GM19043 (cell line): ENCODE measurements at regions not wholly inside any gene's neighbourhood (a gene's known extent, or its start where the extent isn't known, plus 50 kb on each side); places are given as distances from the start of the nearest gene placed in this dataset.
"Not testable (repeated sequence)": the region's sequence is repeated elsewhere in the genome, so short reads cannot be mapped to it uniquely, and the experiment has no call there.

Source experiments
- ATAC-seq: cut with Tn5 transposase; IDR thresholded peaks from one replicate; pipeline ENCODE4 v1.9.1; 2021; ENCODE audit warnings: low read depth; ENCODE audit not compliant: unreplicated experiment

GRCh38 chr13:31514932-31515331, 224.4 kb upstream of the RXFP2 start:
- no peak for ATAC-seq

GRCh38 chr13:31515427-31515826, 223.9 kb upstream of the RXFP2 start:
- no peak for ATAC-seq

- ATAC-seq = no peak
Observed at GRCh38 chr13:31517599-31517998, 221.7 kb upstream of the RXFP2 start.

GRCh38 chr13:31518645-31519044, 220.7 kb upstream of the RXFP2 start:
- ATAC-seq = no peak

- no peak for ATAC-seq
Observed at GRCh38 chr13:31521435-31521834, 217.9 kb upstream of the RXFP2 start.

- no peak for ATAC-seq
Observed at GRCh38 chr13:31522396-31522795, 216.9 kb upstream of the RXFP2 start.

GRCh38 chr13:31528176-31528575, 211.2 kb upstream of the RXFP2 start:
- no peak for ATAC-seq

- no peak for ATAC-seq
Observed at GRCh38 chr13:31528758-31529157, 210.6 kb upstream of the RXFP2 start.

- ATAC-seq = no peak
Observed at GRCh38 chr13:31530922-31531321, 208.4 kb upstream of the RXFP2 start.

- ATAC-seq = no peak
Observed at GRCh38 chr13:31537052-31537451, 202.3 kb upstream of the RXFP2 start.

- no peak for ATAC-seq
Observed at GRCh38 chr13:31538067-31539042, 201.0 kb upstream of the RXFP2 start.

GRCh38 chr13:31540281-31540680, 199.0 kb upstream of the RXFP2 start:
- ATAC-seq = no peak

GRCh38 chr13:31543190-31543589, 196.1 kb upstream of the RXFP2 start:
- ATAC-seq = no peak

- no peak for ATAC-seq
Observed at GRCh38 chr13:31545616-31546015, 193.7 kb upstream of the RXFP2 start.

GRCh38 chr13:31556376-31556775, 182.9 kb upstream of the RXFP2 start:
- no peak for ATAC-seq

- ATAC-seq = not testable (repeated sequence)
Observed at GRCh38 chr13:31584221-31584620, 155.1 kb upstream of the RXFP2 start.

GRCh38 chr13:31587698-31588266, 151.5 kb upstream of the RXFP2 start:
- ATAC-seq = no peak

GRCh38 chr13:31588316-31588715, 151.0 kb upstream of the RXFP2 start:
- no peak for ATAC-seq

GRCh38 chr13:31588893-31589292, 150.4 kb upstream of the RXFP2 start:
- ATAC-seq = no peak

GRCh38 chr13:31591642-31592233, 147.6 kb upstream of the RXFP2 start:
- ATAC-seq = no peak

- no peak for ATAC-seq
Observed at GRCh38 chr13:31594056-31594455, 145.3 kb upstream of the RXFP2 start.

GRCh38 chr13:31595563-31595962, 143.8 kb upstream of the RXFP2 start:
- ATAC-seq = no peak
